Dermis blood vessel endothelial cell (primary cell): ENCODE measurements at regions not wholly inside any gene's neighbourhood (a gene's known extent, or its start where the extent isn't known, plus 50 kb on each side); places are given as distances from the start of the nearest gene placed in this dataset.
"Not testable (repeated sequence)": the region's sequence is repeated elsewhere in the genome, so short reads cannot be mapped to it uniquely, and the experiment has no call there.

ENCODE experiments used
- DNase-seq: peaks from one replicate; pipeline ENCODE4 v3.0.0; 2010

- DNase-seq = no peak
Measured at GRCh38 chr14:84856751-84857534, 673.0 kb upstream of the FLRT2 start.

GRCh38 chr14:84857571-84857970, 672.4 kb upstream of the FLRT2 start:
- peak; percentile 1 for DNase-seq

GRCh38 chr14:84859116-84859515, 670.8 kb upstream of the FLRT2 start:
- DNase-seq = no peak

GRCh38 chr14:84864548-84865271, 665.2 kb upstream of the FLRT2 start:
- no peak for DNase-seq

- DNase-seq = no peak
Measured at GRCh38 chr14:84871734-84872133, 658.2 kb upstream of the FLRT2 start.

GRCh38 chr14:84874436-84874835, 655.5 kb upstream of the FLRT2 start:
- DNase-seq = no peak

GRCh38 chr14:84877061-84877460, 652.9 kb upstream of the FLRT2 start:
- DNase-seq = no peak

GRCh38 chr14:84882830-84883229, 647.1 kb upstream of the FLRT2 start:
- no peak for DNase-seq

- DNase-seq = no peak
Measured at GRCh38 chr14:84885061-84885460, 644.9 kb upstream of the FLRT2 start.

GRCh38 chr14:84891404-84891803, 638.5 kb upstream of the FLRT2 start:
- no peak for DNase-seq

- no peak for DNase-seq
Measured at GRCh38 chr14:84894254-84894653, 635.7 kb upstream of the FLRT2 start.

GRCh38 chr14:84922370-84922769, 607.6 kb upstream of the FLRT2 start:
- no peak for DNase-seq

- no peak for DNase-seq
Measured at GRCh38 chr14:84926656-84927055, 603.3 kb upstream of the FLRT2 start.

- no peak for DNase-seq
Measured at GRCh38 chr14:84927096-84927827, 602.7 kb upstream of the FLRT2 start.

- no peak for DNase-seq
Measured at GRCh38 chr14:84929086-84929485, 600.9 kb upstream of the FLRT2 start.

GRCh38 chr14:84929834-84930233, 600.1 kb upstream of the FLRT2 start:
- no peak for DNase-seq

- DNase-seq = no peak
Measured at GRCh38 chr14:84937016-84937415, 592.9 kb upstream of the FLRT2 start.

GRCh38 chr14:84937449-84937848, 592.5 kb upstream of the FLRT2 start:
- no peak for DNase-seq

- DNase-seq = not testable (repeated sequence)
Measured at GRCh38 chr14:84944901-84945300, 585.0 kb upstream of the FLRT2 start.

GRCh38 chr14:84959851-84960520, 570.0 kb upstream of the FLRT2 start:
- DNase-seq = peak; percentile 66

- DNase-seq = no peak
Measured at GRCh38 chr14:84961637-84962036, 568.3 kb upstream of the FLRT2 start.

GRCh38 chr14:84963518-84963917, 566.4 kb upstream of the FLRT2 start:
- DNase-seq = peak; percentile 92

- DNase-seq = no peak
Measured at GRCh38 chr14:84965279-84965678, 564.7 kb upstream of the FLRT2 start.
